ENCODE measurements at regions not wholly inside any gene's neighbourhood (a gene's known extent, or its start where the extent isn't known, plus 50 kb on each side); places are given as distances from the start of the nearest gene placed in this dataset.

DNA sequence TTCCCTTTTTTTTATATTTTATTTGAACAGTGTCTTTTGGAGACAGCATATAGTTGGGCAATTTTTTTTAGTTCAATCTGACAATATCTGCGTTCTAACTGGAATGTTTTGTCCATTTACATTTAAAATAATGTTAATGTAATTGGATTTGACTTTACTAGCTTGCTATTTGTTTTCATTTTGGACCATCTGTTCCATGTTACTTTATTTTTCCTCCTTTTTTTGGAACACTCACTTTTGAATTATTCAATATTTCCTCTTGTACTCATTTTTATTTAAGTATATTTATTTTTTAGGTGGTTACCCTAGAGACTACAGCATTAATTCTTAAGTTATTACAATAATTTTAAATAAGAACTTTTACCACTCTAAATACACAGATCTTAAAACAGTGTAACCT, 62.8 kb upstream of the C1orf87 start:
- TF ChIP-seq EZH2 (IDR thresholded peaks at IDR 0.05; ENCODE audit: low read depth) = no peak
- no peak for TF ChIP-seq CTCF (conservative IDR thresholded peaks at IDR 0.05)
